ENCODE measurements at regions not wholly inside any gene's neighbourhood (a gene's known extent, or its start where the extent isn't known, plus 50 kb on each side); places are given as distances from the start of the nearest gene placed in this dataset.
A peak's percentile ranks its signal among the peaks of the same experiment; 100 is the strongest.

- no peak for DNase-seq (ENCODE audit: low read depth)
These were observed 119.5 kb upstream of the RIMBP3 start for GRCh38 chr22:18731075-18731666.

GRCh38 chr22:18730410-18730809 lies 118.7 kb upstream of the RIMBP3 start:
- DNase-seq (ENCODE audit: low read depth), result peak; percentile 76
